HAP-1 (cell line): ENCODE measurements at regions not wholly inside any gene's neighbourhood (a gene's known extent, or its start where the extent isn't known, plus 50 kb on each side); places are given as distances from the start of the nearest gene placed in this dataset.

Experiments used
- DNase-seq, 2 experiments: peaks; one replicate each; pipeline ENCODE4 v3.0.0-alpha.2; 2016 to 2020; ENCODE audit warnings: low spot score in 2 of 2
- H3K27me3 ChIP-seq: fragments of 250-450 bp; sonication (Bioruptor Pico); 2 replicates; pipeline ENCODE4 v1.5.1; 2020; ENCODE audit warnings: low read depth, mild to moderate bottlenecking, moderate library complexity
- H3K36me3 ChIP-seq: fragments of 250-450 bp; sonication (Bioruptor Pico); replicated peaks from 2 replicates; pipeline ENCODE4 v1.5.1; 2020; ENCODE audit warnings: mild to moderate bottlenecking
- H3K4me1 ChIP-seq: fragments of 250-450 bp; sonication (Bioruptor Pico); 2 replicates; pipeline ENCODE4 v1.5.1; 2020; ENCODE audit warnings: mild to moderate bottlenecking
- H3K4me3 ChIP-seq: fragments of 250-450 bp; sonication (Bioruptor Pico); 2 replicates; pipeline ENCODE4 v1.5.1; 2020; ENCODE audit warnings: mild to moderate bottlenecking, moderate library complexity
- H3K9me3 ChIP-seq: fragments of 250-450 bp; sonication (Bioruptor Pico); 2 replicates; pipeline ENCODE4 v1.5.1; 2020; ENCODE audit warnings: mild to moderate bottlenecking, moderate library complexity
- in situ Hi-C: fragments of 300-500 bp; cut with MboI; formaldehyde crosslinking; loops from 3 replicates; pipeline ENCODE4 v1.14.3; 2020; ENCODE audit warnings: low sequenced_read_pairs, inconsistent platforms, mixed read lengths

DNA sequence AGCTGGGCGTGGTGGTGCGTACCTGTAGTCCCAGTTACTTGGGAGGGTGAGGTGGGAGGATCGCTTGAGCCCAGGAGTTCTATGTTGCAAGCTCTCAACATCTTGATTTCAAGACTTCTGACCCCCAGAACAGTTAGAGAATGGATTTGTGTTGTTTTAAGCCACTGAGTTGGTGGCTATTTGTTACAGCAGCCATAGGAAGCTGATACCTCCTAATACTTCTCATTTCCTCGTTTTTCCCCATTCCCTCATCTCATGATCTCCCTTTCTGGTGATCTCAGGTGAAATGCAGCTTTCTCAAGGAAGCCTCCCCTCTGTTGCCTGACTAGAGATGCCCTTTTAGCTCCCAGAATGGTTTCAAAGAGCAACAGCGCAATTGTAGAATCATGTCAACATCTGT is 378.8 kb downstream of the TYW1 start:
- in situ Hi-C loops = no loop called here
- no peaks in the 10 kb centered on the region for H3K9me3 ChIP-seq

DNA sequence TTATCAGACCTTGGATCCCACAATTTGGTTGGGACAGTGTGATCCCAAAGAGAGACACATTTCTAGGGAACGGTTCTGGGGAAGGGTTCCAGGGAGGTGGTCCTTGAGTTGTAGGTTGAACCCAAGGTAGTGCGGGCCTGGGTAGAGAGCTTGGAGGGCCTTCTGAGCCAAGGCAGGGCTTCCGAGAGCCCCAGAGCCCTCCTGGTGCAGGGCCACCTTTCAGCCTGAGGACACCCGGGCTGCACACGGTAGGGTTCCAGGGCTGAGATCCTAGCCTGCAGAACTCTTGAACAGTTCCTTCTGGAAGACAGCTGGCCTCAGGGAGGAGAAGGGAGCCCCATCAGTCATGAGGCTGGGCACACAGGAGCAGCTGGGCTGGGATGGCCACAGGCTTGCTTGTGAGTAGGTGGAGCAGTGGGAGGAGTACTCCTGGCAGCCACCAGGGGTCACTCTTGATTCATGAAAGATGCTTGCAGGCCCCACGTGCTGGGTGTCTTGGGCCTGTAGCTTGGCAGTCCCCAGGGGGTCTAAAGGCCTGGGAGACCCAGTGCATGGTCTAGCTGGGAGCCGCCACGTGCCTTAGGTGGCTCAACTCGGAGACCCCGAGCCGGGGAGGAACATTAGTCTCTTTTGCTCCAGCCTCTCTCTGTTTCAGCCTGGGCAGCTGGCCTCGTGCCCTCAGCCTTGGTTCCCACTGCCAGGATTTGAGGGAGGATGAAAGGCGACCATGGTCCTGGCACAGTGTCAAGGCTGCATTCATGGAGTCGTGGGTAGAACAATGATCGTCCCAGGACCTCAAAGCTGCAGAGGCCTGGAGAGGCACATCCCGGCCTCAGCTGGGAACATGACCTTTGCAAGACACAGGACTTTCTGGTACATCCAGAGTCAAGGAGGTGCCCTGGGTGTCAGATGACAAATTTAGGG is 381.6 kb downstream of the TYW1 start:
- H3K36me3 ChIP-seq = no peaks in the 10 kb centered on the region
- no peaks in the 10 kb centered on the region for H3K27me3 ChIP-seq
- H3K4me3 ChIP-seq = no peak overlapping the region
- H3K9me3 ChIP-seq = no peaks in the 10 kb centered on the region
- DNase-seq = peak; percentile 57 to 87
- in situ Hi-C loops = no loop called here
- no peaks in the 10 kb centered on the region; the same call in 1 of the 2 replicates for H3K4me1 ChIP-seq

More for the DNA sequence above, 378.8 kb downstream of the TYW1 start:
- Histone ChIP-seq H3K4me3 (no peak overlapping the region), H3K4me1 (no peaks in the 10 kb centered on the region), H3K27me3 (no peaks in the 10 kb centered on the region), H3K36me3 (no peaks in the 10 kb centered on the region)
- no peak for DNase-seq

- in situ Hi-C loops = no loop called here
- no peak for DNase-seq
- Histone ChIP-seq H3K27me3 (no peaks in the 10 kb centered on the region), H3K9me3 (no peaks in the 10 kb centered on the region), H3K4me3 (no peak overlapping the region), H3K4me1 (no peaks in the 10 kb centered on the region; the same call in 1 of the 2 replicates), H3K36me3 (no peaks in the 10 kb centered on the region)
Measured at GRCh38 chr7:67380326-67380725, 383.7 kb downstream of the TYW1 start.

DNA sequence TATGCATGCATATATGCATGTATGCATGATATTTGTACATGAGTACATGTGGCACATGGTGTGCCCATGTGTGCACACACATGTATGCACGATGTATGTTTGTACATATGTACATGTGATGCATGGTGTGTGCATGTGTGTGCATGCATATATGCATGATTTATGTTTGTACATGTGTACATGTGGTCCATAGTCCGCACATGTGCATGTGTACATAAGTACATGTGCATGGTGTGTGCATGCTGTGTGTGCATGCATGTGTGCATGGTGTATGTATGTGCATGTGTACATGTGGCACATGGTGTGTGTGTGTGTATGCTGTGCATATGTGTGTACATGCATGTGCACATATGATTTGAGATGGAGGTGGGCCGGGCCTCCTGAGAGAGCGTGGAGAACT is 384.2 kb downstream of the TYW1 start:
- Histone ChIP-seq H3K9me3 (no peaks in the 10 kb centered on the region), H3K27me3 (no peaks in the 10 kb centered on the region), H3K4me3 (no peak overlapping the region), H3K4me1 (no peaks in the 10 kb centered on the region; the same call in 1 of the 2 replicates), H3K36me3 (no peaks in the 10 kb centered on the region)
- in situ Hi-C loops = no loop called here
- no peak for DNase-seq

GRCh38 chr7:67387851-67388250 is 391.2 kb downstream of the TYW1 start:
- no peak for DNase-seq
- no peaks in the 10 kb centered on the region for H3K36me3 ChIP-seq
- no peaks in the 10 kb centered on the region for H3K27me3 ChIP-seq
- no peak overlapping the region for H3K4me3 ChIP-seq
- in situ Hi-C loops = no loop called here
- H3K9me3 ChIP-seq = no peaks in the 10 kb centered on the region
- no peaks in the 10 kb centered on the region for H3K4me1 ChIP-seq

- Histone ChIP-seq H3K4me1 (no peaks in the 10 kb centered on the region), H3K36me3 (no peaks in the 10 kb centered on the region), H3K27me3 (no peaks in the 10 kb centered on the region), H3K4me3 (no peak overlapping the region), H3K9me3 (no peaks in the 10 kb centered on the region)
- DNase-seq = no peak
- in situ Hi-C loops = no loop called here
Measured at GRCh38 chr7:67391168-67391567, 394.5 kb downstream of the TYW1 start.

DNA sequence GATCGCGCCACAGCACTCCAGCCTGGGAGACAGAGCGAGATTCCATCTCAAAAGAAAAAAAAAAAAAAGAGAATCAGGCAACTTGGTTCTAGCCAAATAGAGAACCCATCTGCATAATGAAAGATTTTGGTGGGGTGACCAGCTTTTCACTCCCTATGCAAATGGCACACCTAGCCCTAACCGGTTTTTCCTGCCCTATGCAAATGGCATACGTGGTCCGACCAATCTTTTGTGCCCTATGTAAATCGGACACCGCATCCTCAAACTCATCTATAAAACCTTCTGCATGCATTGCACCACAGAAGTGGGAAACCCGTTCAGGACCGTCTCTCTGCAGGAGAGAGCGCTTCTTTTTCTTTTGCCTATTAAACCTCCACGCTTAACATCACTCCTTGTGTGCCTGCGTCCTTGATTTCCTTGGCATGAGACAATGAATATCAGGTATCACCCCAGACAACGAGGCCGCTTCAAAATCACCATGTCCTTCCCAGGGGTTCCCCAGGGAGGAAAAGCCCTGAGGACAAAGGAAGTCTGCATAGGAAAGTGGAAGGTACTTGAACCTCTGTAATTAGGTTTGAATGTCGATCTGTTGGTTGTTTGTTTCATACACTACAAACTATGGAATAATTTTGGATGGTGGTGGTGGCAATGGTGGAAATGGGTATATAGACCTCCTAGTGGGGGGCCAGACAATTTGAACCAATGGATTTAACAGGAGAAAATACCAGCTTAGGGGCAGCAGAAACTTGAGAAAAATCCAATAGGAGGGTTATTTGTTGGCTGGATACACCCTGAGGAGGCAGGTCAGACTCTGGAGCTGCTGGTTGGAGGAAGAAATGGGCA is 396.2 kb downstream of the TYW1 start:
- no peak overlapping the region for H3K4me3 ChIP-seq

DNA sequence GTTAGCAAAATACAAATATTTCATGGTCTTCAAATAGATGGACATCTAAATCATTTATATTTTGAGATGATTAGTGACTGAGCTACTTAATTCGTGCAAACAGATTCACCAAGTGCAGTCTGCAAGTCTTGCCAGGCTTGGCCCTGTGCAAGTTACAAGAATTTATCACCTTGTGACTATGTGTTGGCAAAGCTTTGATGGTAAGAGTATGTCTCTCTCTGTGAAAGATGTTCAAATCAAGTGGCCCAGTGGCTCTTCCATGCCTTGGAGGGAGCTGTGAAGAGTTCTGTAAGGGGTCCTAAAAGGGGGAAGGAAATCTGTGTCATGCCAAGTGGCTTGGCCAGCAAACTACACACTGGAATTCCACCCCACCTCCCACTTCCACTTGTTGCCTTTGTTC is 397.3 kb downstream of the TYW1 start:
- in situ Hi-C loops = no loop called here
- no peaks in the 10 kb centered on the region for H3K9me3 ChIP-seq
- DNase-seq = no peak
- no peaks in the 10 kb centered on the region for H3K27me3 ChIP-seq
- H3K4me1 ChIP-seq = no peaks in the 10 kb centered on the region
- no peak overlapping the region for H3K4me3 ChIP-seq
- no peaks in the 10 kb centered on the region for H3K36me3 ChIP-seq

More for the DNA sequence above, 396.2 kb downstream of the TYW1 start:
- DNase-seq = no peak
- no peaks in the 10 kb centered on the region for H3K9me3 ChIP-seq
- H3K36me3 ChIP-seq = no peaks in the 10 kb centered on the region
- in situ Hi-C loops = no loop called here
- H3K4me1 ChIP-seq = no peaks in the 10 kb centered on the region
- no peaks in the 10 kb centered on the region for H3K27me3 ChIP-seq

DNA sequence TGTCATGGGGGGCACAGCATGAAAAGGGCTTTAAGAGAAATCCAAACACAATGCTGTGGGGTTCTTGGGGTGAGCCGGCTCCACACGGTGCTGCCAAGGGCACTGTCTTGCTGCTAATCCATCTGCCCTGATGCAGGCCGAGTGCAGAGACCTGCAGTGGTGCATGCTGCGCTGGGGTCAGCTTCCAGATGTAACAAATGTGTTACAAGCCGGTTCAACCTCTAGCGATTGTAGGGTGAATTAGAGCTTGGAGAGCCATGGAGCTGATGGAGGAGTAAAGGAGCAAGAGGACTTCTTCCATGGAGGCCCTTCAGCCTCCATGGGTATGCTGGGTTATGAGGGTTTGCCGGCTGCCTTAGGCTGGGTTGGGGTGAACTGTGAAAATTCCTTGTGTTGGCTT is 402.3 kb downstream of the TYW1 start:
- in situ Hi-C loops = no loop called here

DNA sequence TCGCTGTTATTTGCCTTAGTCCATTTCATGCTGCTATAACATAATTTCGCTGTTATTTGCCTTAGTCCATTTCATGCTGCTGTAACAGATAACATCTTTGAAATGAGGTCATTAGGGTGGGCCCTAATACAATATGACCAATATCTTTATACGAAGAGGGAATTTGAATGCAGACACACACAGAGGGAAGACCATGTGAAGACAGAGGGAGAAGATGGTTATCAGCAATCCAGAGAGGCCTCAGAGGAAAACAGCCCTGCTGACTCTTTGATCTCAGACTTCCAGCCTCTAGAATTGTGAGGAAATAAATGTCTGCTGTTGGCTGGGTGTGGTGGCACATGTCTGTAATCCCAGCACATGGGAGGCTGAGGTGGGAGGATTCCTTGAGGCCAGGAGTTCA is 404.9 kb downstream of the TYW1 start:
- in situ Hi-C loops = no loop called here
- H3K4me1 ChIP-seq = no peaks in the 10 kb centered on the region
- no peak for DNase-seq
- no peak overlapping the region for H3K4me3 ChIP-seq
- no peaks in the 10 kb centered on the region for H3K9me3 ChIP-seq
- H3K27me3 ChIP-seq = no peaks in the 10 kb centered on the region
- H3K36me3 ChIP-seq = no peaks in the 10 kb centered on the region

More for the DNA sequence above, 402.3 kb downstream of the TYW1 start:
- no peak overlapping the region for H3K4me3 ChIP-seq
- no peaks in the 10 kb centered on the region for H3K4me1 ChIP-seq
- H3K36me3 ChIP-seq = no peaks in the 10 kb centered on the region
- no peaks in the 10 kb centered on the region for H3K27me3 ChIP-seq
- H3K9me3 ChIP-seq = no peaks in the 10 kb centered on the region
- DNase-seq = no peak

GRCh38 chr7:67402280-67402679 is 405.6 kb downstream of the TYW1 start:
- H3K9me3 ChIP-seq = no peaks in the 10 kb centered on the region
- in situ Hi-C loops = no loop called here
- no peaks in the 10 kb centered on the region for H3K4me1 ChIP-seq
- no peaks in the 10 kb centered on the region for H3K36me3 ChIP-seq
- no peak for DNase-seq
- no peaks in the 10 kb centered on the region for H3K27me3 ChIP-seq
- no peak overlapping the region for H3K4me3 ChIP-seq

GRCh38 chr7:67406976-67407375 is 410.3 kb downstream of the TYW1 start:
- no peaks in the 10 kb centered on the region for H3K27me3 ChIP-seq
- in situ Hi-C loops = no loop called here
- DNase-seq = no peak
- H3K4me1 ChIP-seq = no peaks in the 10 kb centered on the region
- no peak overlapping the region for H3K4me3 ChIP-seq
- H3K9me3 ChIP-seq = no peaks in the 10 kb centered on the region
- no peaks in the 10 kb centered on the region for H3K36me3 ChIP-seq

- no peaks in the 10 kb centered on the region for H3K27me3 ChIP-seq
- H3K4me1 ChIP-seq = no peaks in the 10 kb centered on the region
- in situ Hi-C loops = no loop called here
- no peaks in the 10 kb centered on the region for H3K9me3 ChIP-seq
- no peaks in the 10 kb centered on the region for H3K36me3 ChIP-seq
- H3K4me3 ChIP-seq = no peak overlapping the region
- DNase-seq = no peak
Measured at GRCh38 chr7:67407392-67408071, 410.9 kb downstream of the TYW1 start.
